Spleen (tissue), 11 donors: ENCODE measurements at regions not wholly inside any gene's neighbourhood (a gene's known extent, or its start where the extent isn't known, plus 50 kb on each side); places are given as distances from the start of the nearest gene placed in this dataset.
"Not testable (repeated sequence)": the region's sequence is repeated elsewhere in the genome, so short reads cannot be mapped to it uniquely, and the experiment has no call there.

Experiments
- DNase-seq: peaks from one replicate; pipeline ENCODE4 v3.0.0-alpha.2; 2020
- H3K27ac ChIP-seq, 8 donors: fragments of 200-600 bp; sonication (generic) in 7 of 8; 1 replicate in 4 of 8; 2 replicates in 4 of 8; pipeline versions ENCODE4 v1.5.0 to v1.8.0; 2016 to 2021; ENCODE audit warnings: inconsistent platforms in 4 of 8, mild to moderate bottlenecking in 4 of 8, moderate library complexity in 1 of 8
- H3K27me3 ChIP-seq, 7 donors: fragments of 200-600 bp; sonication (generic) in 6 of 7; replicated peaks in 1 of 7; 1 replicate in 4 of 7; 2 replicates in 3 of 7; pipeline versions ENCODE4 v1.5.0 to v1.8.0; 2016 to 2021; ENCODE audit warnings: inconsistent platforms in 3 of 7, mild to moderate bottlenecking in 1 of 7
- H3K36me3 ChIP-seq, 6 donors: fragments of 200-600 bp; sonication (generic) in 5 of 6; 1 replicate in 4 of 6; 2 replicates in 2 of 6; pipeline versions ENCODE4 v1.5.0 to v1.8.0; 2016 to 2021; ENCODE audit warnings: inconsistent platforms in 2 of 6
- H3K4me1 ChIP-seq, 6 donors: fragments of 200-600 bp; sonication (generic) in 5 of 6; 1 replicate in 3 of 6; 2 replicates in 3 of 6; pipeline versions ENCODE4 v1.5.0 to v1.8.0; 2016 to 2021; ENCODE audit warnings: inconsistent platforms in 3 of 6
- H3K4me3 ChIP-seq, 8 donors: fragments of 200-600 bp; sonication (generic) in 7 of 8; 1 replicate in 4 of 8; 2 replicates in 4 of 8; pipeline versions ENCODE4 v1.5.0 to v1.8.0; 2016 to 2021; ENCODE audit warnings: inconsistent platforms in 4 of 8, mild to moderate bottlenecking in 4 of 8, moderate library complexity in 2 of 8
- H3K9me3 ChIP-seq, 8 donors: fragments of 200-600 bp; sonication (generic) in 7 of 8; 1 replicate in 4 of 8; 2 replicates in 4 of 8; pipeline versions ENCODE4 v1.5.0 to v1.8.0; 2016 to 2021; ENCODE audit warnings: inconsistent platforms in 4 of 8
- CTCF ChIP-seq, 11 experiments: fragments of 200-600 bp in 7 of 11; fragments of 450-650 bp in 4 of 11; sonication (generic) in 4 of 11; IDR thresholded peaks in 8 of 11; conservative IDR thresholded peaks in 3 of 11; 1 replicate in 7 of 11; 2 replicates in 4 of 11; pipeline versions ENCODE4 v1.4.0 to v1.8.0; 2016 to 2021; ENCODE audit warnings: antibody characterized with exemption in 11 of 11, inconsistent platforms in 4 of 11, mild to moderate bottlenecking in 1 of 11
- POLR2A ChIP-seq, 3 donors: fragments of 450-650 bp; IDR thresholded peaks; one replicate each; pipeline ENCODE4 v1.5.1; 2017; ENCODE audit warnings: antibody characterized with exemption in 3 of 3, mild to moderate bottlenecking in 1 of 3
- POLR2AphosphoS5 ChIP-seq, 3 donors: sonication (generic); formaldehyde crosslinking; IDR thresholded peaks; one replicate each; pipeline ENCODE4 v1.5.1; 2017; ENCODE audit warnings: antibody characterized with exemption in 3 of 3
- WGBS, 5 donors: extraction: QIAGEN DNeasy Blood & Tissue Kit in 3 of 5; methylation state at CpG; one replicate each; pipeline versions ENCODE4 v1.1.5 to v1.1.7; 2013 to 2018; 5-methylcytosine and 5-hydroxymethylcytosine counted together
- intact Hi-C: fragments of 100-400 bp; cut with DNase I; formaldehyde crosslinking; loops from one replicate; pipeline ENCODE4 v1.15.0; 2023; ENCODE audit warnings: low total_unique reads
- donor health status: healthy with polysubstance abuse.
- donor health status: DM: no; HTN: no; CAD: no; lungs with moderate emphysema.
- donor health status: DM: no; HTN: no; CAD: no.
- donor health status: Bipolar disorder and iron deficiency.
- donor health status: healthy.
- donor health status: DM: no; HTN: no; CAD: no.
- donor health status: DM: yes; HTN: yes; CAD: no.

- WGBS, 5 donors, result 77 to 97% (median 90%) methylated on average over 1 of the region's 1 CpG
- TF ChIP-seq POLR2A (IDR thresholded peaks at IDR 0.05) (no peak), CTCF (IDR thresholded peaks at IDR 0.05 in 8 of 11, conservative IDR thresholded peaks at IDR 0.05 in 3 of 11) (no peak), POLR2AphosphoS5 (IDR thresholded peaks at IDR 0.05) (no peak)
Measured at GRCh38 chr4:149183638-149184037, 632.0 kb downstream of the IQCM start.

GRCh38 chr4:149181459-149181858, 634.2 kb downstream of the IQCM start:
- H3K9me3 ChIP-seq, result peaks cover 0 to 16% (median 7%) of the 10 kb centered on the region in 8 donors
- H3K4me3 ChIP-seq, H3K27ac ChIP-seq, H3K4me1 ChIP-seq, DNase-seq, H3K36me3 ChIP-seq, intact Hi-C loops, H3K27me3 ChIP-seq: not testable (repeated sequence)
- 80 to 88% (median 83%) methylated on average over 2 of the region's 2 CpGs for WGBS, 5 donors

More at GRCh38 chr4:149183638-149184037, 632.0 kb downstream of the IQCM start:
- Histone ChIP-seq H3K4me1 (no peaks in the 10 kb centered on the region), H3K4me3 (no peak overlapping the region), H3K27ac (no peak overlapping the region), H3K9me3 (peaks cover 0 to 16% (median 7%) of the 10 kb centered on the region in 8 donors), H3K27me3 (no peaks in the 10 kb centered on the region), H3K36me3 (no peaks in the 10 kb centered on the region)
- DNase-seq, result no peak
- intact Hi-C loops, result no loop called here

GRCh38 chr4:149176039-149176438, 639.6 kb downstream of the IQCM start:
- intact Hi-C loops, result no loop called here
- H3K4me3 ChIP-seq, result no peak overlapping the region
- no peak for DNase-seq
- H3K27ac ChIP-seq, result no peak overlapping the region
- H3K27me3 ChIP-seq, result peaks cover 0 to 10% (median 0%) of the 10 kb centered on the region in 7 donors
- H3K36me3 ChIP-seq, result no peaks in the 10 kb centered on the region
- TF ChIP-seq POLR2A (IDR thresholded peaks at IDR 0.05) (no peak), POLR2AphosphoS5 (IDR thresholded peaks at IDR 0.05) (no peak), CTCF (IDR thresholded peaks at IDR 0.05 in 8 of 11, conservative IDR thresholded peaks at IDR 0.05 in 3 of 11) (no peak)
- H3K4me1 ChIP-seq, result no peaks in the 10 kb centered on the region
- peaks cover 0 to 7% (median 0%) of the 10 kb centered on the region in 8 donors for H3K9me3 ChIP-seq
- 30 to 80% (median 55%) methylated on average over 1 to 5 of the region's 5 CpGs for WGBS, 5 donors

GRCh38 chr4:149175549-149175948, 640.1 kb downstream of the IQCM start:
- peaks cover 0 to 10% (median 0%) of the 10 kb centered on the region in 7 donors for H3K27me3 ChIP-seq
- no peak overlapping the region for H3K4me3 ChIP-seq
- intact Hi-C loops, result no loop called here
- no peak for DNase-seq
- TF ChIP-seq POLR2A (IDR thresholded peaks at IDR 0.05) (no peak), CTCF (IDR thresholded peaks at IDR 0.05 in 8 of 11, conservative IDR thresholded peaks at IDR 0.05 in 3 of 11) (no peak), POLR2AphosphoS5 (IDR thresholded peaks at IDR 0.05) (no peak)
- H3K27ac ChIP-seq, result no peak overlapping the region
- H3K9me3 ChIP-seq, result peaks cover 0 to 6% (median 0%) of the 10 kb centered on the region in 8 donors
- no peaks in the 10 kb centered on the region for H3K36me3 ChIP-seq
- H3K4me1 ChIP-seq, result no peaks in the 10 kb centered on the region
- WGBS, 5 donors, result 69 to 82% (median 78%) methylated on average over 5 of the region's 5 CpGs
